ENCODE measurements at regions not wholly inside any gene's neighbourhood (a gene's known extent, or its start where the extent isn't known, plus 50 kb on each side); places are given as distances from the start of the nearest gene placed in this dataset.

DNA sequence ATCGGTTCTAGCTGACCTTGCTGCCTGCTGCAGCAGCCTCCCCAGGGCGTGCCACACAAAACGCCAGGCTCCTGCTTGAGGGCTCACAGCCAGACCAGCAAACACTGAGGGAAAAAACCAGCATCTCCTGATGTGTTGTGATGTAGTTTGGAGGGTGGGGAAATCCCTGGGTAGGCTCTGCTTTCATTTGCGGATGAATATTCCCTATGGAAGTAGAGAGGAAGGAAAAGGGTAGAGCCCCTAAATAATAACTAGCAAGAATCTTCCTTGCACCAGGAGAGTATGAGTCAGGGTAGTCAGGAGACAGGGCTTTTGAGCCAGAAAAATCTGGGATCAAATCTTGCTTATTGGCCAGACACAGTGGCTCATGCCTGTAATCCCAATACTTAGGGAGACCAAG is 545.3 kb downstream of the RFC3 start:
- Histone ChIP-seq H3K27me3 (replicated peaks; ENCODE audit: control insufficient read depth, insufficient read depth, low read length) (no peaks in the 10 kb centered on the region), H3K36me3 (ENCODE audit: control insufficient read depth, insufficient read depth, low read length) (no peaks in the 10 kb centered on the region), H3K4me3 (ENCODE audit: low read depth, low read length) (no peak overlapping the region), H3K9me3 (peaks cover 6% of the 10 kb centered on the region; the same call in 1 of the 2 replicates), H3K4me1 (no peaks in the 10 kb centered on the region)
- DNase-seq, result no peak
- Mint-ChIP-seq H3K4me3 (ENCODE audit: unreplicated experiment) (no peak overlapping the region), H3K27me3 (ENCODE audit: insufficient read depth, unreplicated experiment) (no peaks in the 10 kb centered on the region), H3K4me1 (ENCODE audit: low read depth, unreplicated experiment) (no peaks in the 10 kb centered on the region), H3K27ac (ENCODE audit: unreplicated experiment) (no peak overlapping the region), H3K9me3 (ENCODE audit: unreplicated experiment) (no peaks in the 10 kb centered on the region), H3K36me3 (ENCODE audit: insufficient read depth, unreplicated experiment) (no peaks in the 10 kb centered on the region)
- TF ChIP-seq, protein P1, sequence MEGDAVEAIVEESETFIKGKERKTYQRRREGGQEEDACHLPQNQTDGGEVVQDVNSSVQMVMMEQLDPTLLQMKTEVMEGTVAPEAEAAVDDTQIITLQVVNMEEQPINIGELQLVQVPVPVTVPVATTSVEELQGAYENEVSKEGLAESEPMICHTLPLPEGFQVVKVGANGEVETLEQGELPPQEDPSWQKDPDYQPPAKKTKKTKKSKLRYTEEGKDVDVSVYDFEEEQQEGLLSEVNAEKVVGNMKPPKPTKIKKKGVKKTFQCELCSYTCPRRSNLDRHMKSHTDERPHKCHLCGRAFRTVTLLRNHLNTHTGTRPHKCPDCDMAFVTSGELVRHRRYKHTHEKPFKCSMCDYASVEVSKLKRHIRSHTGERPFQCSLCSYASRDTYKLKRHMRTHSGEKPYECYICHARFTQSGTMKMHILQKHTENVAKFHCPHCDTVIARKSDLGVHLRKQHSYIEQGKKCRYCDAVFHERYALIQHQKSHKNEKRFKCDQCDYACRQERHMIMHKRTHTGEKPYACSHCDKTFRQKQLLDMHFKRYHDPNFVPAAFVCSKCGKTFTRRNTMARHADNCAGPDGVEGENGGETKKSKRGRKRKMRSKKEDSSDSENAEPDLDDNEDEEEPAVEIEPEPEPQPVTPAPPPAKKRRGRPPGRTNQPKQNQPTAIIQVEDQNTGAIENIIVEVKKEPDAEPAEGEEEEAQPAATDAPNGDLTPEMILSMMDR (IDR thresholded peaks at IDR 0.05; ENCODE audit: insufficient read depth in 1 of 2, low read depth in 1 of 2, low read length in 1 of 2, severe bottlenecking in 1 of 2, unreplicated experiment in 1 of 2), result no peak
- BruUV-seq (replicated peaks), result no TSS peak
- CTCF ChIA-PET, result no interaction called here
- POLR2A ChIA-PET, result no interaction called here
- intact Hi-C loops (cut with micrococcal nuclease; ENCODE audit: unreplicated experiment), result no loop called here

DNA sequence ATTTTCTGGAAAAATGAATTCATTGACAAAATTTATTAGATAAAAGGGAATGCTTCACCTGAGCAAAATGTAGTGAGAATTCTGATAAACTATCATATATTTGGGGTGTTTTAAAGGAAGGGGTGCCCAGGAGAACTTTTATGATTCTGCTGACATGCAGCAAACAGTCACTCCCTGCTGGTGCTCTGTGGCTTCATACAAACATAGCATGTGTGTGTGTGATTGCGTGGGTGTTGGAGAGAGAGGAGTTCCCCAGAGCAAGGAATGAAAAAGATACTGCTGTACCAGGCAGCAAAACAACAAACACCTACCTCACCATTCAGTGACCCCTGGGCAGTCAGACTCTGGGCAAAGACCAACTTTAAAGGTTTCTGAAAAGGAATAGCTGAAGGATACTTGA is 546.7 kb downstream of the RFC3 start:
- H3K27ac Mint-ChIP-seq (ENCODE audit: unreplicated experiment), result no peak overlapping the region
- no peak for DNase-seq
- intact Hi-C loops (cut with micrococcal nuclease; ENCODE audit: unreplicated experiment), result no loop called here
- Histone ChIP-seq H3K27me3 (replicated peaks; ENCODE audit: control insufficient read depth, insufficient read depth, low read length) (no peaks in the 10 kb centered on the region), H3K36me3 (ENCODE audit: control insufficient read depth, insufficient read depth, low read length) (no peaks in the 10 kb centered on the region), H3K4me1 (no peaks in the 10 kb centered on the region), H3K9me3 (peaks cover 6% of the 10 kb centered on the region; the same call in 1 of the 2 replicates), H3K4me3 (ENCODE audit: low read depth, low read length) (no peak overlapping the region)
- no peaks in the 10 kb centered on the region for H3K4me1 Mint-ChIP-seq (ENCODE audit: low read depth, unreplicated experiment)
- H3K27me3 Mint-ChIP-seq (ENCODE audit: insufficient read depth, unreplicated experiment), result no peaks in the 10 kb centered on the region
- ChIA-PET CTCF (no interaction called here), POLR2A (no interaction called here)
- H3K9me3 Mint-ChIP-seq (ENCODE audit: unreplicated experiment), result no peaks in the 10 kb centered on the region
- no TSS peak for BruUV-seq (replicated peaks)
- H3K4me3 Mint-ChIP-seq (ENCODE audit: unreplicated experiment), result no peak overlapping the region
- TF ChIP-seq, protein P1 (IDR thresholded peaks at IDR 0.05; ENCODE audit: insufficient read depth in 1 of 2, low read depth in 1 of 2, low read length in 1 of 2, severe bottlenecking in 1 of 2, unreplicated experiment in 1 of 2), result no peak
- no peaks in the 10 kb centered on the region for H3K36me3 Mint-ChIP-seq (ENCODE audit: insufficient read depth, unreplicated experiment)

DNA sequence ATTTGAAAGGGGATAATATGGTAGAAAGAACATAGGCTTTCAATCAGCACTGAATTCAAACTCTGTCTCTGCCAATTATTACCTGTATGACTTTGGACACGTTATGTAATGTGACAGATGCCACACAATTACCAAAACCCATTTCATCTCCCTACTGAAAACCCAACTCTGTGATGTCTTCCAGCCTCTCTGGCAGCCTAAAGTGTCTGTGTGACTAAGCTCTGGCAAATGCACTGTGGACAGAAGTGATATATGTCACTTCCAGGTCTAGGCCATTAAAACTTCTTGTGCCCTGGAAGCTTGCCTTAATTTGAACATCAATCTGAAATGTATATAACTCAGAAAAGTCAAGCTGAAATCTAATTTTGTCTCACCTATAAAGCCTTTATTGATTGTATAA is 552.0 kb downstream of the RFC3 start:
- no peak for DNase-seq
- Histone ChIP-seq H3K27me3 (replicated peaks; ENCODE audit: control insufficient read depth, insufficient read depth, low read length) (no peaks in the 10 kb centered on the region), H3K9me3 (peaks cover 6% of the 10 kb centered on the region), H3K36me3 (ENCODE audit: control insufficient read depth, insufficient read depth, low read length) (no peaks in the 10 kb centered on the region), H3K4me1 (no peaks in the 10 kb centered on the region), H3K4me3 (ENCODE audit: low read depth, low read length) (no peak overlapping the region)
- Mint-ChIP-seq H3K36me3 (ENCODE audit: insufficient read depth, unreplicated experiment) (no peaks in the 10 kb centered on the region), H3K4me3 (ENCODE audit: unreplicated experiment) (no peak overlapping the region), H3K4me1 (ENCODE audit: low read depth, unreplicated experiment) (no peaks in the 10 kb centered on the region), H3K27me3 (ENCODE audit: insufficient read depth, unreplicated experiment) (no peaks in the 10 kb centered on the region), H3K9me3 (ENCODE audit: unreplicated experiment) (no peaks in the 10 kb centered on the region), H3K27ac (ENCODE audit: unreplicated experiment) (no peak overlapping the region)
- CTCF ChIA-PET, result no interaction called here
- intact Hi-C loops (cut with micrococcal nuclease; ENCODE audit: unreplicated experiment), result no loop called here
- TF ChIP-seq, protein P1 (IDR thresholded peaks at IDR 0.05; ENCODE audit: insufficient read depth in 1 of 2, low read depth in 1 of 2, low read length in 1 of 2, severe bottlenecking in 1 of 2, unreplicated experiment in 1 of 2), result no peak
- no TSS peak for BruUV-seq (replicated peaks)
- POLR2A ChIA-PET, result no interaction called here

All from Caco-2 (cell line).